Stimulated activated CD8-positive, alpha-beta memory T cell treated with anti-CD3 and anti-CD28 coated beads, Interleukin-15, amount 100 ng/mL, for 1 hour (primary cell): ENCODE measurements at regions not wholly inside any gene's neighbourhood (a gene's known extent, or its start where the extent isn't known, plus 50 kb on each side); places are given as distances from the start of the nearest gene placed in this dataset.

ENCODE experiments used
- DNase-seq: peaks from one replicate; pipeline ENCODE4 v3.0.0-alpha.2; 2020; ENCODE audit warnings: low read depth

DNA sequence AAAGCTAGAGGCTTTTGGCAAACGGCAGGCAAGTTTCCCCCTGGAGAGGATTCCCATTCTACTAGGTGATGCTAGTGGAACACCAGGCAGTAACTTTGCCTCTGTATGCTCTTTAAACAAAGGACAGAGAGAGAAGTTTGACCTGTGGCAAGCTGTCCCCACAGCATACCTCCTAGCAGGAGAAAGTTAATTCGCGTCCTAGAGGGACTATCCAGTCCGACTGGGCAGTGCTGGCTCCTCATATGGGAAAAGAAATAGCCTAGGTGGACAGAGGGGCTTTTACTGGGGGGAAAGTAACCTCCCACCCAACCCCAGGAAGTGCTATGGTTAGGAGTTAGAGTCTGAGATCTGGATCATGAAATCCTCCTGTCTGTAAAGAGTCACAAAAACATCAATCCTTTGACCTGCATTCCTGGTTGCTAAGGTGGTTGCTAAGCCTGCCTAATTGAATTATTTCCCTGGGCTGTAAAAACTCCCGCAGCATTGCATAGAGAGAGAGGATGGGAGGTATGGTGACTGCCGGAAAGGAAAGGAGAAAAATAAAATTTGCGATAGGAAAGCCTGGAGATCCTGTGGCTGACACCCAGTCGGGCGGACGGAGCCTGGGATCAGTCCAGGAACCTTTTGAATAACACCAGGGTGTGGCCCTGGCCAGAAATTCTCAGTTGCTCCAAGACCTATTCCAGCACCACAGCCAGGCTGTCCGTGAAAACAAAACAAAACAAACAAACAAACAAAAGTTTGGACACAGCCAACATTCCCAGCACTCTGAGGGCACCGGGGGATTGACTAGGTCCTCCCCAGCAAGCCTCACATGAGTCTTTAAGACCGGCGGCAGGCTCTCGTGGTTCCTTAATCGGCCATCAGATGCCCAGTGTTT, 67.7 kb upstream of the ATP11B start:
- no peak for DNase-seq

DNA sequence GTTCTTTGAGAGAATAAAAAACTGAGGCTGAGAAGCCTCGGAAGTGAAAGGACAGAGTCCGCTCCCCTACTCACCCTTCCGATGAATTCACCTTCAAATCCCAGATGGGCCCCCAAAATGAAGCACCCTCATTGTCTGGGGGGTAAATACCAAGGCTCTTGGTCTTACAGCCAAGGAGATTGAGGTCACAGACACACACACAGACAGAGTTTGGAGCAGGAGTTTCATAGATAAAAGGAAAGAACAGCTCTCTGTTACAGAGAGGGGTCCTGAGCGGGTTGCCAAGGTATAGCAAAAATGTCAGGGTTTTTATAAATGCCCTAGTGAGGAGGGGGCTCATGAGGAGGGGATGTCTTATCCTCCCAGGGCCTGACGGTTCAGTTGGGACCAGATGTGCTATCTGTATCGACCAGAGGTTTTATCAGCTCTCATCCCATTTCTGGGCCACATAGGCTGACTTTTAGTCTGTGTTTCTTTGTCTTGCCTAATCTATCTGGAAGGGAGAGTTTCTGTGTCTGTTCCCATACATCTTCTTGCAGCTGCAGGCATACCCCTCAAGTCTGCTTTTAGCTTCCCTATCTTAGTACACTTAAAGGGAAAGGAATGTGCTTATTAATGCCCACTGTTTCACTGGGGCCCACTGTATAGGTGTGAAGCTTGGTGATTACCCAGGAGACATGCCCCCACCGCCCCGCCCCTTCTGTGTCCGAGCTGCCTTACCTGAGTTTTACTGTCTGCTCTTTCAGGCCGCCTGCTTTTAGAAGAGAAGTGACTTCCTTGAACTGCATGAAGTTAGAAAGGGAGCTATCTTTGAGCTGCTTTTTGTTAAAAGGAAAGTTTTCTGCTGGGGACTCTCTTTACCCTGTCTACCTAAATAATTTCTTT, 66.8 kb upstream of the ATP11B start:
- no peak for DNase-seq

DNA sequence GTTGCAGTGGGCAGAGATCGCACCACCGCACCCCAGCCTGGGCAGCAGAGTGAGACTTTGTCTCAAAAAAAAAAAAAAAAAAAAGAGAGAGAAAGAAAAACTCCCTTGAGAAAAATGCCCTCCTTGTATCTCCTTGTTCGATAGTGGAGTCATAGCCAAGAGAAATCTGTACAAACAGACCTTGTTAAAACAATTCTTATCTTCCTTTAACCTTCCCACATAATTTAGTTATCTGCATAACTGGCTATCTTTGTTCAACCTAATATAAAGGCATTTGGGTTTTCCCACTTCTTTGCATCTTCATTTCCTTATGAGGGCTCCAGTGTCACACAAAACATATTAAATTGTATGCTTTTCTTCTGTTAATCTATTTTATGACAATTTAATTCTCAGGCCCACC, 65.1 kb upstream of the ATP11B start:
- no peak for DNase-seq

DNA sequence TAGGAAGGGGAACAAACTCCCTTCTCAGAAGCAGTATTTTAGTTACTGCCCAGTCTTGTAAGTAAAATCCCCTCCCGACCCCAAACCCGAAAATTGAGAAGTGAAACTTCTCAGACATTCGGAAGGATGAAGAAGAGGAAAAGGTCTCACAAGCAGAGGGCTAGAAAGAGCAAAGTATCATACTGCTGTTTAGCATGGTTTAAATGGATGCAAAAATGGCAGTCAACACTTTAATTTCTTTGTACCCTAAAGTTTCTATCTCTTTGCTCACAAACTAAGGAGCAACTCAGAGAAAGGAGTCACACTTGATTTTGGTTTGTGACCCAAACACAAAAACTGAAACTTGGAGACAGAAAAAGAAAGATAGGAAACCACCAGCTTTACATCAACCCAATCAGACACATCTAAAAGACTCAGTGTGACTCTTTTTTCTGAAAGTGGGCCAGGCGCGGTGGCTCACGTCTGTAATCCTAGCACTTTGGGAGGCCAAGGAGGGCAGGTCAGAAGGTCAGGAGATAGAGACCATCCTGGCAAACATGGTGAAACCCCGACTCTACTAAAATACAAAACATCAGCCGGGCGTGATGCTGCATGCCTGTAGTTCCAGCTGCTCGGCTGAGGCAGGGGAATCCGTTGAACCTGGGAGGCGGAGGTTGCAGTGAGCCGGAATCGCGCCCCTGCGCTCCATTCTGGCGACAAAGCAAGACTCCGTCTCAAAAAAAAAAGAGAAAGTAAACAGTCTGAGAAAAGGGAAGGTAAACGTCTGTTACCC, 63.2 kb upstream of the ATP11B start:
- DNase-seq, result no peak

DNA sequence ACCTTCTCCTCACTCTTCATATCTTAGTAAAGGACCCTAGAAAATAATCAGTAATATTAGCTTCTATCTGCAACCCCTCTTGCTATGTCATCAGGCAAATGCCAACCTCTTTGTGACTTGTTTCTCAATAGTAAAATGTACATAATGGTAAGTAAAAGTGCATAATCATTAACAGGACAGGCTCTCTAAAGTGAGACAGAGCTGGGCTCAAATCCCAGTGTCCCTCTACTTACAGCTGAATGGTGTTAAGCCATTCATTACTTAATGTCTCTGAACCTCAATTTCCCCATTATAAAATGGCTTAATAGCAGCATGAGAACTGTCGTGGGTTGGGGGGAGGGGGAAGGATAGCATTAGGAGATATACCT, 62.6 kb upstream of the ATP11B start:
- DNase-seq, result no peak

DNA sequence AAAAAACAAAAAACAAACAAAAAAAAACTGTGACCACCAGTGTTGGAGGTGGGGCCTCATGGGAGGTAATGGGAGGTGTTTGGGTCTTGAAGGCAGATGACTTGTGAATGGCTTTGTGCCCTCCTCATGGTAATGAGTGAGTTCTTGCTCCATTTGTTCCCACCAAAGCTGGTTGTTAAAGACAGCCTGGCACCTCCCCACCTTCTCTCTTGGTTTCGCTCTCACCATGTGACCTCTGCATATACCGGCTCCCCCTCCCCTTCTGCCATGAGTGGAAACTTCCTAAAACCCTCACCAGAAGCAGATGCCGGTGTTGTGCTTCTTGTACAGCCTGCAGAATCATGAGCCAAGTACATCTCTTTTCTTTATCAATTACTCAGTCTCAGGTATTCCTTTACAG, 61.5 kb upstream of the ATP11B start:
- no peak for DNase-seq

DNA sequence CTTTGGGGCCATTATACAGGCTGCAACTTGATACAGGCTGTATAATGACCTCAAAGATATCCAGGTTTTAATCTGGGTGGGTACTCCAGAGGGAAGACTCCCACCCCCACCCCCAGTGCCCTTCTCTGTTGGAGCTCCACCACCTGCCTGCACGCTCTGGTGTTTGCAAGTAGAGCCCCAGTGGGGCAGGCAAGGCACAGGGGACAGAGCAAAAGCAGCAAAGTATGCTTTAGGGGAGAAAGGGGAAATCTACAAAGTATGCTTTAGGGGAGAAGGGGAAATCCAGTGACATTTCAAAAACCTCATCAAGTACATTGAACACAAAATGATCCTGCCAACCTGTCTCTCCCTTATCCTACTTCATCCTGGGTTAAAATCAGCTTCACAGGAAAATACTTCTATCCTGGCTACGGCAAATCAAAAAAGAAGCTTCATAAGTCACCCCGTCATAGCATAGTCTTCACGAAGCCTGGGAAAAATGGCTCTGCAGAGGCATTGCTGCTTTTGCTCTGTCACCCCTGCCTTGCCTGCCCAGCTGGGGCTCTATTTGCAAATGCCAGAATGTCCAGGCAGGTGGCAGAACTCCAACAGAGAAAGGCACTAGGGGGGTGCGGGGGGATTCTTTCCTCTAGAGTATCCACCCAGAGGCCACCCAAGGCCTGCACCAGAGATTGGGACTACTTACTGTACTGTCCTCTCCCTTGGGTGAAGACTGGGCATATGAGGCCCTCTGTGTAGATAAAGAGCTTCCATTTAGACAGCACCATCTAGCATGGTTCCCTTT, 60.9 kb upstream of the ATP11B start:
- DNase-seq, result no peak

DNA sequence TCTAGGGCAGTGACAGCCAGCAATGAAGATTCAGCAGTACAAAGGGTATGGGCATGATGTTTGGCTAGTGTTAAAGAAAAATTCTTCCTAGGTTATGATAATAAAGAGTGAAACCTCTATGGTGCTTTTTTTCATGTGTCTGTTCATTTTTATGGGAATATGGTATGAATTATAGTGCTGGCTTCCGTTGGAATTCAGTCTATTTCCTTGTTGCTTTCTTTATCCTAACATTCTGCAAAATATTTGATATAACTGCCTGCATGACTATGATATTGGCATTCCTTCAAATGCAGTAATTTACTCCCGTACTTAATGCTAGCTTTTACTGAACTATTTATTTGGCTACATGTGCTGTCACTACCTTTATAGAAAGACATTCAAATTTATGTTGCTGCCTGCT, 57.6 kb upstream of the ATP11B start:
- no peak for DNase-seq

DNA sequence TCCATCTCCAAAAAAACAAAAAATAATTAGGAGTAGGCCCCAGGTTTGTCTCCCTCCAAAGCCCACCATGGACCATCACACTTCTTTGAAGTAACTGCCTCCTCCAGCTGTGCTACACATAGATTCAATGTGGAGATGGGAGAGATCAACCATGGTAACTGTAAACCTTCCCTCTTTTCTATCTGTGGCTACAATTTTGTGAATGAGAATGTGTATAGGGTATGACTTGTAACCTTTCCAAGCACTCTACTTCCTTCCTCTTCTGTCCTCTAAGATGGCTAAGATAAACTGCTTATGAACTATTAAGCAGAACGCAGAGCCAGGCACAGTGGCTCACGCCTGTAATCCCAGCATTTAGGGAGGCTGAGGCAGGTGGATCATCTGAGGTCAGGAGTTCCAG, 55.5 kb upstream of the ATP11B start:
- no peak for DNase-seq

DNA sequence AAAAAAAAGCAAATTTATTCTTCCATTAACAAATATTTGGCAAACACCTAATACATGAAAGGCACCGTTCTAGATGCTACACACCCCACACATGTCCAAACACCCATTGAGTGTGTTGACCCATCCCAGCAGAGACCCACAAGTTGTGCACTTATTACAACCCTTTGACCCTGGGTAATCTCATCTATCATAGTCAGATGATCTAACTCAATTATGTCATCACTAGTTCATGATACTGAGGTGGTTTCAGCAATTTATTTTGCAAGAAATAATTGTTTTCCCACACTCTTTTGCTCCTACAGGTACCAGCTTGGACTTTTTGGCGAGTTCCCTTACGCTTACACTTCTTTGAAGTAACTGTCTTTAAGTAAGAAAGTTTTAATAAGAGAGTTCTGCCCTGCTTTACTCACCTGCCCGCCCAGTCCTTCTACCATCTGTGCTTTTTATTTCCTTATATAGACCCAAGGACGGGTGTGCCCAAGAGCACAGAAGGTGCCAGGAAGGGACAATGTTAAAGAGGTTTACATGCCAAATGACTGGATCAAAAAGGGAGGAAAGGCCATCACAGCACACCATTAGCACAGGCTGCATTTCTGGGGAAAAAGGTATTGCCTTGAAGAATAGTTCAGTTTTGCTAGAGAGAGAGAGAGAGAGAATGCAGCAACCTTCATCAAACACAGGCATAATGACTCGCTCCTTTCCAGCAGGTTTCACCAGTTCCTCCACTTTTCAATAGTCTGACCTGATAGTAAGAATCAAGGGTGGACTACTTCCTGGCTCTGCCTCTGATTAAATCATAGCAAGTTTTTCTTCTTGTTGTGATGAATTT, 54.5 kb upstream of the ATP11B start:
- no peak for DNase-seq

DNA sequence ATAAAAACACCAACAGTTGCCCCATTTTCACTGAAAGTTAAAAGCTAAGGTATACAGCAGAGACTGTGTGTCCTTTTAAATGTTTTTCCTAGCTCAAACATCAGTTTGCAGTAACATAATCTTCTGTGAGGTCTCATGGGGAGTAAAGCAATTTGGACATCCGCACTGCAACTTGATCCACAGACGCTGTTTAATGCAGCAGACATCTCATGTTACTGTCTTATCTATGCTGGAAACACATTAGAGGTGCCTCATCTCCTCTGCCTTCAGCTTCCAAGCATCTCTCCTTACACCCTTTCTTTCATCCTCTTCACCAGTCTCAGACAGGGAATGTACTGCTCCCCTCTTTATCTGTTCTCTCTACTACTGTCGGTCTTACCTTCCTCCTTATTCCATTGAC, 53.7 kb upstream of the ATP11B start:
- DNase-seq, result no peak

DNA sequence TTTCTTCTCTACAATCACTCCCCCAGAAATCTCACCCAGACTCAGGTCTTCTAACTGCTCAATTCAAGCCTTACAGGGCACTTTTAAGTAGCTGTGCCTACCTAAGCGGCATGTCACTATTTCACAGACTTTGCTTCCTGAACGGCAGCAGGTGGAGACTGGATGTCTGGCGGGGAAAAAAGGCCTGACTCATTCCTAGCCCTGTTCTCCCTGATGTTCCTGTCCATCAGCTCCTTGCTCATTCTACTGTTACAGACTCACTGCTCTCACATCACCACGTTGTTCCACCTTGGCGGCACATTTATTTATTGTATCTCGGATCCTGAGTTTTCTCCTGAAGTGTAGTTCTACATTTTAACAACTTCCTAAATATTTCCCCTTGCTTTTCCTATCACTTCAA, 52.6 kb upstream of the ATP11B start:
- DNase-seq, result no peak

DNA sequence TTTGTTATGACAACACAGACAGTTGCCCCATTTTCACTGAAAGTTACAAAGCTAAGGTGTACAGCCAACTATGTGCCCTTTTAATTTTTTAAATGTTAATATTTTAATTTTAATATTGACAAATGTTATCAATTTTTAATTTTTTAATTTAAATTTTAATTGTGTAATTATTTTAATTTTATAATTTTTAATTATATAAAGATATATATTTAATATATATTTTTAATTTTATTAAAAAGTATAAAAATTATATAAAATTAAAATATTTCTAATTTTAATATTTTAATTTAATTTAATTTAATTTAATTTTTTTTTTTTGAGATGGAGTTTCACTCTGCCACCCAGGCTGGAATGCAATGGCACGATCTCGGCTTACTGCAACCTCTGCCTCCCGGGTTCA, 52.1 kb upstream of the ATP11B start:
- DNase-seq, result no peak
